ENCODE measurements at regions not wholly inside any gene's neighbourhood (a gene's known extent, or its start where the extent isn't known, plus 50 kb on each side); places are given as distances from the start of the nearest gene placed in this dataset.

GRCh38 chr20:61127311-61128039 is 124.6 kb upstream of the CDH4 start:
- ATAC-seq: peak in 2 of 8 donors; percentile 25 to 45
- H3K27ac ChIP-seq: no peak overlapping the region

GRCh38 chr20:61128701-61129269 is 123.3 kb upstream of the CDH4 start:
- TF ChIP-seq CTCF (IDR thresholded peaks at IDR 0.05): no peak
- no peaks in the 10 kb centered on the region for H3K9me3 ChIP-seq
- H3K4me1 ChIP-seq: no peaks in the 10 kb centered on the region
- peaks cover 0 to 47% (median 18%) of the 10 kb centered on the region in 7 donors for H3K27me3 ChIP-seq
- intact Hi-C loops (cut with DNase I): loop anchor here in 3 of 10 donors (10.0 kb wide), 2 partner anchors 274 to 1074 kb away; no protein-coding TSS in a partner anchor
- WGBS, 2 donors: 71 to 80% methylated on average over 14 of the region's 14 CpGs
- H3K36me3 ChIP-seq: no peaks in the 10 kb centered on the region
- ATAC-seq (no peak), DNase-seq (no peak)
- no peak overlapping the region for H3K4me3 ChIP-seq
- H3K27ac ChIP-seq: no peak overlapping the region

More at GRCh38 chr20:61127311-61128039, 124.6 kb upstream of the CDH4 start:
- H3K4me1 ChIP-seq: no peaks in the 10 kb centered on the region
- no peak for DNase-seq
- H3K4me3 ChIP-seq: no peak overlapping the region
- TF ChIP-seq CTCF (IDR thresholded peaks at IDR 0.05): no peak
- H3K36me3 ChIP-seq: no peaks in the 10 kb centered on the region
- H3K27me3 ChIP-seq: peaks cover 0 to 34% (median 14%) of the 10 kb centered on the region in 7 donors
- no peaks in the 10 kb centered on the region for H3K9me3 ChIP-seq
- 71 to 77% methylated on average over 12 of the region's 12 CpGs for WGBS, 2 donors
- intact Hi-C loops (cut with DNase I): loop anchor here in 3 of 10 donors (10.0 kb wide), 2 partner anchors 273 to 1073 kb away; no protein-coding TSS in a partner anchor

- no peak for TF ChIP-seq CTCF (IDR thresholded peaks at IDR 0.05)
- Histone ChIP-seq H3K27me3 (peaks cover 0 to 52% (median 23%) of the 10 kb centered on the region in 7 donors), H3K4me1 (no peaks in the 10 kb centered on the region), H3K4me3 (no peak overlapping the region), H3K36me3 (no peaks in the 10 kb centered on the region), H3K9me3 (no peaks in the 10 kb centered on the region), H3K27ac (no peak overlapping the region)
- intact Hi-C loops (cut with DNase I): loop anchor here in 3 of 10 donors (10.0 kb wide), 2 partner anchors 275 to 1075 kb away; no protein-coding TSS in a partner anchor
- WGBS, 2 donors: 29 to 37% methylated on average over 12 of the region's 12 CpGs
- ATAC-seq: no peak
- DNase-seq: no peak
Measured at GRCh38 chr20:61129311-61129710, 122.8 kb upstream of the CDH4 start.

GRCh38 chr20:61130156-61130555 is 121.9 kb upstream of the CDH4 start:
- Histone ChIP-seq H3K4me3 (no peak overlapping the region), H3K36me3 (no peaks in the 10 kb centered on the region), H3K27ac (no peak overlapping the region), H3K4me1 (no peaks in the 10 kb centered on the region), H3K9me3 (no peaks in the 10 kb centered on the region), H3K27me3 (peaks cover 0 to 59% (median 31%) of the 10 kb centered on the region in 7 donors)
- WGBS, 2 donors: 86 to 88% methylated on average over 7 of the region's 7 CpGs
- ATAC-seq (no peak), DNase-seq (no peak)
- no peak for TF ChIP-seq CTCF (IDR thresholded peaks at IDR 0.05)
- intact Hi-C loops (cut with DNase I): no loop called here

Measured in heart right ventricle (tissue), 16 donors.